ENCODE measurements at regions not wholly inside any gene's neighbourhood (a gene's known extent, or its start where the extent isn't known, plus 50 kb on each side); places are given as distances from the start of the nearest gene placed in this dataset.

GRCh38 chr10:55519264-55519663 is 718.2 kb upstream of the PCDH15 start:
- TF ChIP-seq, protein P1, sequence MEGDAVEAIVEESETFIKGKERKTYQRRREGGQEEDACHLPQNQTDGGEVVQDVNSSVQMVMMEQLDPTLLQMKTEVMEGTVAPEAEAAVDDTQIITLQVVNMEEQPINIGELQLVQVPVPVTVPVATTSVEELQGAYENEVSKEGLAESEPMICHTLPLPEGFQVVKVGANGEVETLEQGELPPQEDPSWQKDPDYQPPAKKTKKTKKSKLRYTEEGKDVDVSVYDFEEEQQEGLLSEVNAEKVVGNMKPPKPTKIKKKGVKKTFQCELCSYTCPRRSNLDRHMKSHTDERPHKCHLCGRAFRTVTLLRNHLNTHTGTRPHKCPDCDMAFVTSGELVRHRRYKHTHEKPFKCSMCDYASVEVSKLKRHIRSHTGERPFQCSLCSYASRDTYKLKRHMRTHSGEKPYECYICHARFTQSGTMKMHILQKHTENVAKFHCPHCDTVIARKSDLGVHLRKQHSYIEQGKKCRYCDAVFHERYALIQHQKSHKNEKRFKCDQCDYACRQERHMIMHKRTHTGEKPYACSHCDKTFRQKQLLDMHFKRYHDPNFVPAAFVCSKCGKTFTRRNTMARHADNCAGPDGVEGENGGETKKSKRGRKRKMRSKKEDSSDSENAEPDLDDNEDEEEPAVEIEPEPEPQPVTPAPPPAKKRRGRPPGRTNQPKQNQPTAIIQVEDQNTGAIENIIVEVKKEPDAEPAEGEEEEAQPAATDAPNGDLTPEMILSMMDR (IDR thresholded peaks at IDR 0.05), result no peak
- no peak for TF ChIP-seq EP300 (IDR thresholded peaks at IDR 0.05)
- TF ChIP-seq POLR2A (IDR thresholded peaks at IDR 0.05), result no peak

Measured in ovary (tissue), 3 donors.